Caco-2 (cell line): ENCODE measurements at regions not wholly inside any gene's neighbourhood (a gene's known extent, or its start where the extent isn't known, plus 50 kb on each side); places are given as distances from the start of the nearest gene placed in this dataset.

Experiments used
- BruUV-seq: library from RNA; stranded (reverse); fragments of 400-500 nt; replicated peaks from 2 replicates; lab custom pipeline; 2021; lab: Mats Ljungman, UMichigan
- CTCF ChIA-PET: fragments of 300-600 bp; sonication (Branson Sonifier 250); formaldehyde crosslinking; loops from one replicate; lab custom pipeline; 2022; ENCODE audit warnings: antibody characterized with exemption; lab: Charles Lee
- POLR2A ChIA-PET: fragments of 300-600 bp; sonication (Branson Sonifier 250); formaldehyde crosslinking; loops from one replicate; lab custom pipeline; 2022; ENCODE audit warnings: antibody characterized with exemption; lab: Charles Lee
- DNase-seq, 2 experiments: peaks; one replicate each; pipeline versions ENCODE4 v3.0.0 to v3.0.0-alpha.2; 2020 to 2022
- H3K27me3 ChIP-seq: replicated peaks from 2 replicates; pipeline ENCODE4 v1.6.0; 2011; ENCODE audit warnings: low read length; ENCODE audit not compliant: control insufficient read depth, insufficient read depth
- H3K36me3 ChIP-seq: 2 replicates; pipeline ENCODE4 v1.5.1; 2011; ENCODE audit warnings: low read length; ENCODE audit not compliant: control insufficient read depth, insufficient read depth
- H3K4me1 ChIP-seq: fragments of 250-450 bp; sonication (Bioruptor Pico); 2 replicates; pipeline ENCODE4 v1.5.1; 2020; ENCODE audit warnings: mild to moderate bottlenecking
- H3K4me3 ChIP-seq: 2 replicates; pipeline ENCODE4 v1.5.1; 2011; ENCODE audit warnings: low read depth, mild to moderate bottlenecking, control low read depth, low read length
- H3K9me3 ChIP-seq: fragments of 250-450 bp; sonication (Bioruptor Pico); 2 replicates; pipeline ENCODE4 v1.5.1; 2020; ENCODE audit warnings: mild to moderate bottlenecking, moderate library complexity
- H3K27ac Mint-ChIP-seq: one replicate; pipeline ENCODE4 v1.8.0; 2022; ENCODE audit warnings: mixed read lengths; ENCODE audit not compliant: unreplicated experiment
- H3K27me3 Mint-ChIP-seq: one replicate; pipeline ENCODE4 v1.8.0; 2022; ENCODE audit warnings: mixed read lengths; ENCODE audit not compliant: insufficient read depth, unreplicated experiment
- H3K36me3 Mint-ChIP-seq: one replicate; pipeline ENCODE4 v1.8.0; 2022; ENCODE audit warnings: mild to moderate bottlenecking, mixed read lengths; ENCODE audit not compliant: insufficient read depth, unreplicated experiment
- H3K4me1 Mint-ChIP-seq: one replicate; pipeline ENCODE4 v1.8.0; 2022; ENCODE audit warnings: low read depth, mixed read lengths; ENCODE audit not compliant: unreplicated experiment
- H3K4me3 Mint-ChIP-seq: one replicate; pipeline ENCODE4 v1.8.0; 2022; ENCODE audit warnings: mild to moderate bottlenecking, moderate library complexity, mixed read lengths; ENCODE audit not compliant: unreplicated experiment
- H3K9me3 Mint-ChIP-seq: one replicate; pipeline ENCODE4 v1.8.0; 2022; ENCODE audit warnings: mixed read lengths; ENCODE audit not compliant: unreplicated experiment
- intact Hi-C: fragments of 100-400 bp; cut with micrococcal nuclease; formaldehyde crosslinking; loops from one replicate; pipeline ENCODE4 v1.10.0; 2022; ENCODE audit not compliant: unreplicated experiment
- TF ChIP-seq, protein P1 (sequence below), 2 experiments: fragments of 200-600 bp in 1 of 2; IDR thresholded peaks; 1 replicate in 1 of 2; 2 replicates in 1 of 2; pipeline versions ENCODE4 v1.5.1 to v1.8.0; 2011 to 2022; ENCODE audit warnings: antibody characterized with exemption in 1 of 2, control low read depth in 1 of 2, inconsistent platforms in 1 of 2, low read depth in 1 of 2, low read length in 1 of 2, mild to moderate bottlenecking in 1 of 2, moderate library complexity in 1 of 2; ENCODE audit not compliant: insufficient read depth in 1 of 2, severe bottlenecking in 1 of 2, unreplicated experiment in 1 of 2

DNA sequence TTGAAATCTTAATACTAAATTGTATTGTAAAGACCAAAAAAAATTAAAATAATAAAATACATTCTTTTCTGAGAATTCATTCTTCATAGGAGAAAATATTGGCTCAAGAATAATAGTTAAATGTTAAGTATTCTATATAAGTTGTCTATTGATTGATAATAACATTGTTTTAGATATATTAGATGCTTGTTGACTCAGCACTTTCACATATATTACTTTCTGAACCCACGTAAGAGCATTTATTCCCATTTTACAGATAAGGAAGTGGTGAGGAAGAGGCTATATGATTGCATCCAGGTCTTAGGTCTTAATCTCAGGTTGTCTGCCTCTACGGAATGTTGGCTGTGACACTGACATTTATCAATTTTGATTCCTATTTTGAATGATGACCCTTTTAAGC is 898.8 kb downstream of the TTLL7 start:
- no peaks in the 10 kb centered on the region for H3K27me3 Mint-ChIP-seq
- Histone ChIP-seq H3K9me3 (no peaks in the 10 kb centered on the region), H3K4me3 (no peak overlapping the region), H3K4me1 (no peaks in the 10 kb centered on the region), H3K36me3 (no peaks in the 10 kb centered on the region), H3K27me3 (no peaks in the 10 kb centered on the region)
- ChIA-PET POLR2A (no interaction called here), CTCF (no interaction called here)
- no peak for DNase-seq
- H3K4me3 Mint-ChIP-seq = no peak overlapping the region
- intact Hi-C loops = no loop called here
- no peaks in the 10 kb centered on the region for H3K9me3 Mint-ChIP-seq
- H3K36me3 Mint-ChIP-seq = no peaks in the 10 kb centered on the region
- BruUV-seq = no TSS peak
- no peaks in the 10 kb centered on the region for H3K4me1 Mint-ChIP-seq
- H3K27ac Mint-ChIP-seq = no peak overlapping the region
- TF ChIP-seq, protein P1, sequence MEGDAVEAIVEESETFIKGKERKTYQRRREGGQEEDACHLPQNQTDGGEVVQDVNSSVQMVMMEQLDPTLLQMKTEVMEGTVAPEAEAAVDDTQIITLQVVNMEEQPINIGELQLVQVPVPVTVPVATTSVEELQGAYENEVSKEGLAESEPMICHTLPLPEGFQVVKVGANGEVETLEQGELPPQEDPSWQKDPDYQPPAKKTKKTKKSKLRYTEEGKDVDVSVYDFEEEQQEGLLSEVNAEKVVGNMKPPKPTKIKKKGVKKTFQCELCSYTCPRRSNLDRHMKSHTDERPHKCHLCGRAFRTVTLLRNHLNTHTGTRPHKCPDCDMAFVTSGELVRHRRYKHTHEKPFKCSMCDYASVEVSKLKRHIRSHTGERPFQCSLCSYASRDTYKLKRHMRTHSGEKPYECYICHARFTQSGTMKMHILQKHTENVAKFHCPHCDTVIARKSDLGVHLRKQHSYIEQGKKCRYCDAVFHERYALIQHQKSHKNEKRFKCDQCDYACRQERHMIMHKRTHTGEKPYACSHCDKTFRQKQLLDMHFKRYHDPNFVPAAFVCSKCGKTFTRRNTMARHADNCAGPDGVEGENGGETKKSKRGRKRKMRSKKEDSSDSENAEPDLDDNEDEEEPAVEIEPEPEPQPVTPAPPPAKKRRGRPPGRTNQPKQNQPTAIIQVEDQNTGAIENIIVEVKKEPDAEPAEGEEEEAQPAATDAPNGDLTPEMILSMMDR (IDR thresholded peaks at IDR 0.05; ENCODE audit: insufficient read depth in 1 of 2, low read depth in 1 of 2, low read length in 1 of 2, severe bottlenecking in 1 of 2, unreplicated experiment in 1 of 2) = no peak

- Histone ChIP-seq H3K4me1 (no peaks in the 10 kb centered on the region), H3K9me3 (no peaks in the 10 kb centered on the region), H3K27me3 (no peaks in the 10 kb centered on the region), H3K4me3 (no peak overlapping the region), H3K36me3 (no peaks in the 10 kb centered on the region)
- BruUV-seq = no TSS peak
- Mint-ChIP-seq H3K4me1 (no peaks in the 10 kb centered on the region), H3K36me3 (no peaks in the 10 kb centered on the region), H3K9me3 (no peaks in the 10 kb centered on the region), H3K4me3 (no peak overlapping the region), H3K27me3 (no peaks in the 10 kb centered on the region), H3K27ac (no peak overlapping the region)
- no peak for DNase-seq
- intact Hi-C loops = no loop called here
- ChIA-PET CTCF (no interaction called here), POLR2A (no interaction called here)
- TF ChIP-seq, protein P1 (IDR thresholded peaks at IDR 0.05; ENCODE audit: insufficient read depth in 1 of 2, low read depth in 1 of 2, low read length in 1 of 2, severe bottlenecking in 1 of 2, unreplicated experiment in 1 of 2) = no peak
Observed at GRCh38 chr1:83098791-83099190, 900.1 kb downstream of the TTLL7 start.

GRCh38 chr1:83098131-83098530 is 900.8 kb downstream of the TTLL7 start:
- Mint-ChIP-seq H3K9me3 (no peaks in the 10 kb centered on the region), H3K36me3 (no peaks in the 10 kb centered on the region), H3K27ac (no peak overlapping the region), H3K4me3 (no peak overlapping the region), H3K27me3 (no peaks in the 10 kb centered on the region), H3K4me1 (no peaks in the 10 kb centered on the region)
- H3K4me3 ChIP-seq = no peak overlapping the region
- POLR2A ChIA-PET = no interaction called here
- no peaks in the 10 kb centered on the region for H3K4me1 ChIP-seq
- intact Hi-C loops = no loop called here
- H3K9me3 ChIP-seq = no peaks in the 10 kb centered on the region
- no peaks in the 10 kb centered on the region for H3K36me3 ChIP-seq
- BruUV-seq = no TSS peak
- CTCF ChIA-PET = no interaction called here
- no peak for DNase-seq
- TF ChIP-seq, protein P1 (IDR thresholded peaks at IDR 0.05; ENCODE audit: insufficient read depth in 1 of 2, low read depth in 1 of 2, low read length in 1 of 2, severe bottlenecking in 1 of 2, unreplicated experiment in 1 of 2) = no peak
- H3K27me3 ChIP-seq = no peaks in the 10 kb centered on the region
